AG08395 (cell line): ENCODE measurements at regions not wholly inside any gene's neighbourhood (a gene's known extent, or its start where the extent isn't known, plus 50 kb on each side); places are given as distances from the start of the nearest gene placed in this dataset.
"Not testable (repeated sequence)": the region's sequence is repeated elsewhere in the genome, so short reads cannot be mapped to it uniquely, and the experiment has no call there.

ENCODE experiments used
- DNase-seq: peaks from one replicate; pipeline ENCODE4 v3.0.0; 2012; ENCODE audit warnings: mixed read lengths, low spot score

- no peak for DNase-seq
These were observed 111.8 kb upstream of the ASB18 start for GRCh38 chr2:236375973-236376476.

- no peak for DNase-seq
These were observed 112.5 kb upstream of the ASB18 start for GRCh38 chr2:236376566-236377244.

- DNase-seq = no peak
These were observed 115.9 kb upstream of the ASB18 start for GRCh38 chr2:236380051-236380612.

DNA sequence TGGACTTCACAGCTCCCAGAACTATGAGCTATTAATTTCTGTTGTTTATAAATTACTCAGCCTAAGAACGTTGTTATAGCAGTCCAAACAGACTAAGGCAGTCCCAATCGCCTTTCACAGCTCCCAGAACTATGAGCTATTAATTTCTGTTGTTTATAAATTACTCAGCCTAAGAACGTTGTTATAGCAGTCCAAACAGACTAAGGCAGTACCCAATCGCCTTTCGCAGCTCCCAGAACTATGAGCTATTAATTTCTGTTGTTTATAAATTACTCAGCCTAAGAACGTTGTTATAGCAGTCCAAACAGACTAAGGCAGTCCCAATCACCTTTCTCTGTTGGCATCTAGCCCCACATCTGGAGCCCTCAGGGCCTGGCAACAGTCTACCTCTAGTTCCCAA lies 117.0 kb upstream of the ASB18 start:
- DNase-seq = not testable (repeated sequence)

DNA sequence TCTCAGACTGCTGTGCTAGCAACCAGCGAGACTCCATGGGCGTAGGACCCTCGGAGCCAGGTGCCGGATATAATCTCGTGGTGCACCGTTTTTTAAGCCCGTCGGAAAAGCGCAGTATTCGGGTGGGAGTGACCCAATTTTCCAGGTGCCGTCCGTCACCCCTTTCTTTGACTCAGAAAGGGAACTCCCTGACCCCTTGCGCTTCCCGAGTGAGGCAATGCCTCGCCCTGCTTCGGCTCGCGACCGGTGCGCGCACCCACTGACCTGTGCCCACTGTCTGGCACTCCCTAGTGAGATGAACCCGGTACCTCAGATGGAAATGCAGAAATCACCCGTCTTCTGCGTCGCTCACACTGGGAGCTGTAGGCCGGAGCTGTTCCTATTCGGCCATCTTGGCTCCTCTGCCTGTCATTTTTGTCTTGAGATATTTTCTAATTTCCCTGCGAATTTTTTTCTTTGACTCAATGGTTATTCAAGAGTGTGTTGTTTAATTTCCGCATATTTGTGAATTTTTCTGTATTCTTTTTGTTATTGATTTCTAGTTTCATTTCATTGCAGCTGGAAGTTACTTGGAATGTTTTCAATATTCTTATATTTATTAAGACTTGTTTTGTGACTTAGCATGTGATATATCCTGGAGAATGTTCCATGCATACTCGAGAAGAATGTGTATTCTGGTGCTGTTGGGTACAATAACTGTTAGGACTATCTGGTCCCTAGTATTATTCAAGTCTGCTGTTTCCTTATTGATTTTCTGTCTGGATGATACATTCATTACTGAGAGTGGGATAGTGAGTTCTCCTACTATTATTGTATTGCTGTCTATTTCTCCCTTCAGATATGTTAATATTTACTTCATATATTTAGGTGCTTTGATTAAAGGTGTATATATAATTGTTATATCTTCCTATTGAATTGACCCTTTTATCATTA lies 125.3 kb upstream of the ASB18 start:
- DNase-seq = not testable (repeated sequence)

DNA sequence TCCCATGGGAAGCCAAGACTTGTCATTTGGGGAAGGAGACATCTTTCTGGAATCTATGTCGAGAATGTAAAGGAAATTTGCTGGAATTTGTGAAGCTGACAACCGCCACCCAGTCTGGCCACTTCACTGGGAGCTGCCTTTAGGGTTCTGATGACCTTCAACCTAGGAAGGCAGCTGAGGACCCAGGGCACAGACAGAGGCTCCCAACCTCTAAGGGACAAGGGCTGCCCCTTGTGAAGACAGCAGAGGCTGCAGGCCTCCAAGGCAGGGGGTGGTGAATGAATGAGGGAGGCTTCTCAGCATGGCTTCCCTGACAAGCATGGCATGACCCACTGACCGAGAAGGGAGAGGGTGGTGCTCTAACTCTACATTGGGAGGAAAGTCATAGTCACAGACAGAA lies 128.9 kb upstream of the ASB18 start:
- DNase-seq = no peak

DNA sequence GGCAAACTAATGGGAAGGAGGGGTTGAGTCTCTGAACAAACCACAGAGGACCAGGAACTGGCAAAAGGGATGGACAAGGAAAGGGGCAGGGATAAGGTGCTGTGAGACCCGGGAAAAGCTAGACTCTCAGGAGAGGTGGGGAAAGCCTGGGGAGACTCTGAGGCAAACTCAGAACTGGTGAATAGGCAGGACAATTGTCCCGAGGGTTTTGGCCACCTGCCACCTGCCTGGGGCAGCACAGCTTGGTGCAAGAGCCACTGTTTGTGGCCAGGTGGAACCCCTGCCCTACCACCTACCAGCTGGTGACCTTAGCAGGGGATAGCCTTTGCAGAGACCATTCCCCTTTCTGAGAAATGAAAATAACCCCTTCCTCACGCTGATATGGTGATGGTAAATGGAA lies 129.4 kb upstream of the ASB18 start:
- DNase-seq = no peak

GRCh38 chr2:236394571-236394970 lies 130.4 kb upstream of the ASB18 start:
- no peak for DNase-seq

GRCh38 chr2:236395067-236395466 lies 130.9 kb upstream of the ASB18 start:
- DNase-seq = no peak

DNA sequence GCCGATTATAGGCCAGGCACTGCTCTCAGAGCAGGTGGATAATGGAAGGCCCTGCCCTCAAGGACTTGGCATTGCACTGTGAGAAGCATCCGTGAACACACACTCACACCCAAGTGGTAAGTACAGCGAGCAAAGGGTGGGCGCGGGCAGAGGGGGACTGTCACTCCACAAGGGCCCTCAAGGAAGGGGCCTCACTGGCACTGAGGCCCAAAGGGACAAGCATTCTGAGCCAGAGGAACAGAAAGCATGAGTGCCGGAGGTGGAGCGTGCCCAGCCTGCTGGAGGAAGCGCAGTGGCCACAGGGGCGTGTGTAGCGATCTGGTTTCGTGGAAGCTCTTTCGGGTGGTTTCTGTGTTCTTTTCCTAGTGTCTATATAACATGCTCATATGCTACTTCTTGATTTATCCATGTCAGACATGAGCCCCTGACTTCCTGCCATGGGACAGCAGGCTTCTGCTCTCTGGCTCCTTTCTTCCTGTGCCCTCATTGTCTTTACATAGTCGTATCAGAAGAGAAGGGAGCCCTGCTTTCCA lies 132.7 kb upstream of the ASB18 start:
- no peak for DNase-seq

GRCh38 chr2:236397681-236398080 lies 133.5 kb upstream of the ASB18 start:
- no peak for DNase-seq

- no peak for DNase-seq
These were observed 135.2 kb upstream of the ASB18 start for GRCh38 chr2:236399409-236399808.

DNA sequence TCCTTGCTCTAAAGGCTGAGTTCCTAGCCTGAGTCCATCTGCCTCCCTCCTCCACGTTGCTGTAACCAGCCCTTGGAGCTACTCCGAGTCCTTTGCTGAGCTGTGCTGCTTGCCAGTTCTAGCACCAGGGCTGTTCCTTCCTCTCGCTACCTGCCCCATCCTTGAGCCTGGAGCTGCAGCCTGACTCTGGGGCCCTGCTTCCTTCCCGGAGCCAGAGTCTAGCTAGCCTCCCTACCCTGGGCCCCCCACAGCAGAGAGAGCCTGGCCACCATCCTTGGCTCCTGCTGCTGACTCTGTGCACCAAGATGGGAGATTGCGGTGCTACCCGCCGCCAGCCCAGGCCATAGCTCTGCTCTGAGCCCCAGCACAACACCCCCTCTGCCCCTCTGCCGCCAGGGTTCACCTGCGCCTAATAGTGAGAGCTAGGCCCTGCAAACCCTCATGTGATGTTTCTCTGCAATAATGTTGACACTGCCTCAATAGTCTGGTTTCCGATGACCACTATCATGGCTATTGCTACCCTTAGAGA lies 135.9 kb upstream of the ASB18 start:
- DNase-seq = no peak

GRCh38 chr2:236400594-236401360 lies 136.6 kb upstream of the ASB18 start:
- DNase-seq = no peak

GRCh38 chr2:236402033-236402790 lies 138.0 kb upstream of the ASB18 start:
- DNase-seq = no peak

DNA sequence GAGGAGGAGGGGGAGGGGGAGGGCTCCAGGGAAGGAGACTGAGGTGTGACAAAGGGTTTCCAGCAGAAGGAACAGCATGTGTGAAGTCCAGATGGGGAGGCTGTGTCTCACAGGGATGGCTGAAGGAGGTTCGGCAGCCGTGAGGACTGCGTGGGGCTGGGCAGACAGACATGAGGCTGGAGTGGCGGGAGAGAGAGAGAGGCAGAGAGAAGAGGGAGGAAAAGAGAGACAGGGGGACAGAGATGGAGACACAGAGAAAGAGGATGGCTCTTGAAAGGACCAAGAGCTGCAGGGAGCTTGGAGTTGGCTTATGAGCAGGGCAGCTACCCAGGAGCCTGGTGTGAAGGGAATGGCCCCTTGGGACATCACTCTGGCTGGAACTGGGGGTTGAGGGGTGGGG lies 138.9 kb upstream of the ASB18 start:
- no peak for DNase-seq

GRCh38 chr2:236403811-236404210 lies 139.6 kb upstream of the ASB18 start:
- DNase-seq = no peak

DNA sequence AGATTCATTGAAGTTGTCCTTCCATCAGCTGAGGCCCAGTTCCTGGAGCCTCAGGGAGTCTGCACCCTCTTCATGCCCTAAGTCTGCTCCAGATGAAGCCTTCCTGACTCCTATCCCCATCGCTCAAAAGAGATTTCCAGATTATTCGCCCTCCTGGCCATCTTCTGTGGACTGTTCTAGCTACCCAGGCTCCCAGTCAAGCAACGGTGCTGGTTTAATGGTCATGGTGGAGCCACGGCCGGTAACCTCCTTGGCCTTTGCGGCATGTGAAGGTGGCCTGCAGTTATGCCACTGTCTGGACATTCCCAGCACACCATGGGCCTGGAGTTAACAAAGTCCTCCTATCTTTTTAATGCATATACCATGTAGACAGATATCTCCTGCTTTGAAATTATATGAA lies 140.1 kb upstream of the ASB18 start:
- DNase-seq = no peak

DNA sequence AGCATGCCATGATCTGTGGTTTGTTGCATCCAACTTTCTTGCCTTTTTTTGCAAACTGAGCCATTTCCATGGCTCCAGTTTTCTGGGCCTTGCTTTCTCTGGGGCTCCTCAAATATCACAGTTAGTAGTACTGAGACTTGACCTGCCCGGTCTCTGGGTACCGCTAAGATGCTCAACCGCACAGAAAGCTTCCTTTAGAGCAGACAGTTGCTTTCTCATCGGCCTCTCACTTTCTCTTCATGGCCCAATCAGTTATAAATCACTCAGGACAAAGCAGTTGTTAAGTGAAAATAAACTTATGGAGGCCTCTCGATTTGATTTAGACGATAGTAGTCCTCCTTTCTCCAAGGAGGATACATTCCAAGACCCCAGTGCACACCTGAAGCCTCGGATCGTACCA lies 141.2 kb upstream of the ASB18 start:
- no peak for DNase-seq

GRCh38 chr2:236408090-236408489 lies 143.9 kb upstream of the ASB18 start:
- no peak for DNase-seq

DNA sequence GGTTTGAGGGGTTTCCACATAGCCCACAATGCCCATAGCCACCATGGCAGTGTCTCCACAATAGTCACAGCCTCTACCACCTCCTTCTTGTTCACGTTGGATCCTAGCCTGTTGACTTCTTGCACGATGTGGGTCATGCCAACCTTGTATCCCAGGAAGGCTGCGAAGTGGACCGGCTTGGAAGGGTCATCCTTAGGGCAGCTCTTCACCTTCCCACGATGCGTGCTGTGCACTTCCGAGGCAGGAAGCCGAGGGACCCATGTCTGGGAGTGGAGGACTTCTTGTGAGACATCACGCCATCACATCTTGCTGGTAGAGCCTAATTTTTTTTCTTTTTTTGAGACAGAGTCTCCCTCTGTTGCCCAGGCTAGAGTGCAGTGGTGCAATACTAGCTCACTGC lies 144.6 kb upstream of the ASB18 start:
- no peak for DNase-seq
